IMR-90 (cell line): ENCODE measurements at regions not wholly inside any gene's neighbourhood (a gene's known extent, or its start where the extent isn't known, plus 50 kb on each side); places are given as distances from the start of the nearest gene placed in this dataset.

ENCODE experiments used
- ATAC-seq: fragments of 200-7000 bp; cut with Tn5 transposase; 2 replicates; pipeline ENCODE4 v1.9.1; 2020; ENCODE audit warnings: low read depth, mild to moderate bottlenecking, moderate library complexity
- BruUV-seq: library from RNA; stranded (reverse); fragments of 400-500 nt; replicated peaks from 2 replicates; lab custom pipeline; 2021; lab: Mats Ljungman, UMichigan
- CTCF ChIA-PET: fragments of 300-600 bp; formaldehyde crosslinking; extraction: SDS; loops from one replicate; lab custom pipeline; 2021; ENCODE audit warnings: antibody characterized with exemption; lab: Yijun Ruan, JAX
- POLR2A ChIA-PET: fragments of 300-600 bp; sonication (Branson Sonifier 250); formaldehyde crosslinking; loops from one replicate; lab custom pipeline; 2022; ENCODE audit warnings: antibody characterized with exemption; ENCODE audit not compliant: unreplicated experiment; lab: Charles Lee
- DNase-seq: peaks from one replicate; pipeline ENCODE4 v3.0.0; 2013
- H2AFZ ChIP-seq: replicated peaks from 2 replicates; pipeline ENCODE3; 2013; ENCODE audit warnings: low read length, mild to moderate bottlenecking; ENCODE audit not compliant: poor library complexity
- H2AK5ac ChIP-seq: 2 replicates; pipeline ENCODE4 v1.6.1; 2013; ENCODE audit warnings: low read depth, low read length, inconsistent platforms
- H2AK9ac ChIP-seq: replicated peaks from 2 replicates; pipeline ENCODE3; 2013; ENCODE audit warnings: mild to moderate bottlenecking, low read depth, low read length, moderate library complexity; ENCODE audit not compliant: poor library complexity
- H2BK120ac ChIP-seq: 2 replicates; pipeline ENCODE4 v1.6.1; 2013; ENCODE audit warnings: low read depth, low read length, inconsistent platforms
- H2BK15ac ChIP-seq: 3 replicates; pipeline ENCODE4 v1.6.1; 2013; ENCODE audit warnings: low read depth, low read length, inconsistent platforms
- H2BK20ac ChIP-seq: 2 replicates; pipeline ENCODE4 v1.6.1; 2013; ENCODE audit warnings: low read depth, mild to moderate bottlenecking, inconsistent platforms, low read length, moderate library complexity
- H2BK5ac ChIP-seq: 2 replicates; pipeline ENCODE4 v1.6.1; 2013; ENCODE audit warnings: mild to moderate bottlenecking, low read depth, low read length, inconsistent platforms; ENCODE audit not compliant: poor library complexity, severe bottlenecking
- H3K14ac ChIP-seq: replicated peaks from 2 replicates; pipeline ENCODE4 v1.6.1; 2013; ENCODE audit warnings: low read depth, low read length, inconsistent platforms
- H3K18ac ChIP-seq: 2 replicates; pipeline ENCODE4 v1.6.1; 2013; ENCODE audit warnings: low read depth, low read length, control low read depth
- H3K23ac ChIP-seq: 2 replicates; pipeline ENCODE4 v1.6.1; 2013; ENCODE audit warnings: low read depth, low read length, inconsistent platforms
- H3K27ac ChIP-seq: 2 replicates; pipeline ENCODE4 v1.5.1; 2013; ENCODE audit warnings: mild to moderate bottlenecking, control low read depth, low read length; ENCODE audit not compliant: insufficient read depth
- H3K27me3 ChIP-seq: 2 replicates; pipeline ENCODE4 v1.6.1; 2013; ENCODE audit warnings: low read length; ENCODE audit not compliant: control insufficient read depth, insufficient read depth
- H3K36me3 ChIP-seq: 2 replicates; pipeline ENCODE4 v1.6.1; 2013; ENCODE audit warnings: low read length, mixed read lengths; ENCODE audit not compliant: control insufficient read depth, insufficient read depth
- H3K4ac ChIP-seq: 2 replicates; pipeline ENCODE4 v1.6.1; 2013; ENCODE audit warnings: low read depth, low read length, inconsistent platforms
- H3K4me1 ChIP-seq: 2 replicates; pipeline ENCODE4 v1.6.1; 2013; ENCODE audit warnings: low read length, mixed read lengths; ENCODE audit not compliant: control insufficient read depth, insufficient read depth
- H3K4me2 ChIP-seq: 2 replicates; pipeline ENCODE4 v1.6.1; 2013; ENCODE audit warnings: low read depth, mild to moderate bottlenecking, control low read depth, low read length, moderate library complexity
- H3K4me3 ChIP-seq: 2 replicates; pipeline ENCODE4 v1.5.1; 2013; ENCODE audit warnings: low read depth, mild to moderate bottlenecking, control low read depth, low read length, moderate library complexity; ENCODE audit not compliant: insufficient read depth
- H3K56ac ChIP-seq: 2 replicates; pipeline ENCODE4 v1.6.1; 2013; ENCODE audit warnings: low read length, inconsistent platforms; ENCODE audit not compliant: insufficient read depth; ENCODE audit errors: extremely low read depth
- H3K79me1 ChIP-seq, 2 experiments: 2 replicates each; pipeline ENCODE4 v1.6.1; 2013; ENCODE audit warnings: low read length in 2 of 2, inconsistent platforms in 1 of 2, low read depth in 1 of 2
- H3K9ac ChIP-seq: 2 replicates; pipeline ENCODE4 v1.6.1; 2013; ENCODE audit warnings: low read depth, low read length, control low read depth
- H3K9me1 ChIP-seq: 2 replicates; pipeline ENCODE4 v1.6.1; 2013; ENCODE audit warnings: low read length, inconsistent platforms; ENCODE audit not compliant: insufficient read depth
- H3K9me3 ChIP-seq: 2 replicates; pipeline ENCODE4 v1.6.1; 2013; ENCODE audit warnings: low read length; ENCODE audit not compliant: control insufficient read depth, insufficient read depth
- H4K20me1 ChIP-seq: 2 replicates; pipeline ENCODE4 v1.6.1; 2013; ENCODE audit warnings: low read length, inconsistent platforms; ENCODE audit not compliant: insufficient read depth
- H4K5ac ChIP-seq: 2 replicates; pipeline ENCODE4 v1.6.1; 2013; ENCODE audit warnings: mild to moderate bottlenecking, low read depth, low read length, control low read depth
- H4K8ac ChIP-seq, 2 experiments: 2 replicates each; pipeline ENCODE4 v1.6.1; 2013; ENCODE audit warnings: low read depth in 2 of 2, low read length in 2 of 2, control low read depth in 1 of 2, inconsistent platforms in 1 of 2
- H4K91ac ChIP-seq: 2 replicates; pipeline ENCODE4 v1.6.1; 2013; ENCODE audit warnings: low read depth, low read length, inconsistent platforms; ENCODE audit not compliant: insufficient read depth
- CEBPB ChIP-seq: IDR thresholded peaks from 2 replicates; pipeline ENCODE4 v1.6.1; 2012; ENCODE audit warnings: low read depth, low read length, improper control_type of control experiment
- CHD1 ChIP-seq: IDR thresholded peaks from 2 replicates; pipeline ENCODE4 v1.6.1; 2012; ENCODE audit warnings: low read depth, low read length, improper control_type of control experiment
- MXI1 ChIP-seq: IDR thresholded peaks from 2 replicates; pipeline ENCODE4 v1.6.1; 2012; ENCODE audit warnings: low read depth, mild to moderate bottlenecking, low read length, moderate library complexity, borderline replicate concordance
- POLR2A ChIP-seq: IDR thresholded peaks from 2 replicates; pipeline ENCODE4 v1.6.1; 2012; ENCODE audit warnings: mild to moderate bottlenecking, low read depth, low read length
- RAD21 ChIP-seq: IDR thresholded peaks from 2 replicates; pipeline ENCODE4 v1.6.1; 2012; ENCODE audit warnings: low read length, improper control_type of control experiment
- RCOR1 ChIP-seq: IDR thresholded peaks from 2 replicates; pipeline ENCODE4 v1.6.1; 2012; ENCODE audit warnings: mild to moderate bottlenecking, low read length, improper control_type of control experiment; ENCODE audit not compliant: insufficient replicate concordance
- SMC3 ChIP-seq: fragments of 150-350 bp; IDR thresholded peaks from 2 replicates; pipeline ENCODE4 v1.6.1; 2016; ENCODE audit warnings: low read depth, mild to moderate bottlenecking, antibody characterized with exemption, low read length, moderate library complexity
- WGBS, 2 experiments: methylation state at CpG; one replicate each; pipeline versions ENCODE4 v1.1.5 to v1.1.7; 2013; ENCODE audit warnings: missing lambda C conversion rate in 2 of 2; ENCODE audit not compliant: insufficient read length in 1 of 2; ENCODE audit errors: extremely low coverage in 2 of 2; 5-methylcytosine and 5-hydroxymethylcytosine counted together
- dilution Hi-C: fragments of 300-500 bp; cut with HindIII; formaldehyde crosslinking; loops from one replicate; pipeline ENCODE4 v1.14.3; 2018; ENCODE audit warnings: low sequenced_read_pairs; ENCODE audit not compliant: unreplicated experiment
- in situ Hi-C: fragments of 300-500 bp; cut with MboI; formaldehyde crosslinking; loops from 3 replicates; pipeline ENCODE4 v1.14.3; 2019; ENCODE audit warnings: low sequenced_read_pairs, inconsistent platforms, mixed read lengths
- intact Hi-C: fragments of 100-400 bp; cut with micrococcal nuclease; formaldehyde crosslinking; loops from 2 replicates; pipeline ENCODE4 v1.10.0; 2022
- TF ChIP-seq, protein P1 (sequence below): fragments of 150-350 bp; IDR thresholded peaks from 2 replicates; pipeline ENCODE4 v1.6.1; 2017; ENCODE audit warnings: mild to moderate bottlenecking, antibody characterized with exemption, low read length, low read depth

DNA sequence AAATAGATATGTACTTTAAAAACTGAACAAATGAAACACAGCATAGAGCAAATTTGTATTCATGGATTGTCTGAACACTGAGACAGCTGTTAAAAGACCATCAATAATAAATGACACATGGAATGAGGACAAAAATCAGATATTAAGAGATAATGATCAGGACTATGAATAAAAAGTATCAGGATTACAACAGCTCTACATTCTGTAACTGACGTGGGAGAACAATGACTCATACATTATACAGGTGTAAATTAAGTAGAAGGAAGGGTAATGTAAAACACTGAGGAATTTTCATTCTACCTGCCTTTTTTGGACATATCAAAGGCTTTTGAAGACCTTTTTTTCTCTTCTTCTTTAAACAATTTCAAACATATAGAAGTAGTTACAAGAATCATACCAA lies 310.9 kb upstream of the ANO3 start:
- Histone ChIP-seq H3K9me1 (no peaks in the 10 kb centered on the region), H3K27ac (no peak overlapping the region), H3K23ac (no peak overlapping the region), H3K4ac (no peak overlapping the region), H2BK5ac (no peak overlapping the region), H3K18ac (no peak overlapping the region), H4K5ac (no peak overlapping the region), H4K8ac (no peak overlapping the region), H2BK120ac (no peak overlapping the region), H4K20me1 (no peaks in the 10 kb centered on the region), H3K4me1 (no peaks in the 10 kb centered on the region; the same call in 1 of the 2 replicates), H3K79me1 (no peaks in the 10 kb centered on the region), H2AFZ (no peak overlapping the region), H3K9me3 (no peaks in the 10 kb centered on the region), H4K91ac (no peak overlapping the region), H3K27me3 (no peaks in the 10 kb centered on the region), H2BK15ac (no peak overlapping the region), H3K9ac (no peak overlapping the region), H3K4me2 (no peak overlapping the region), H3K4me3 (no peak overlapping the region), H3K56ac (no peak overlapping the region), H3K36me3 (no peaks in the 10 kb centered on the region), H2AK5ac (no peak overlapping the region), H2BK20ac (no peak overlapping the region), H3K14ac (no peak overlapping the region), H2AK9ac (no peak overlapping the region)
- DNase-seq (no peak), ATAC-seq (no peak)
- no peak for TF ChIP-seq CEBPB
- no peak for TF ChIP-seq POLR2A
- no peak for TF ChIP-seq RAD21
- TF ChIP-seq MXI1 = no peak
- no peak for TF ChIP-seq CHD1
- TF ChIP-seq RCOR1 = no peak
- TF ChIP-seq SMC3 = no peak
- TF ChIP-seq, protein P1, sequence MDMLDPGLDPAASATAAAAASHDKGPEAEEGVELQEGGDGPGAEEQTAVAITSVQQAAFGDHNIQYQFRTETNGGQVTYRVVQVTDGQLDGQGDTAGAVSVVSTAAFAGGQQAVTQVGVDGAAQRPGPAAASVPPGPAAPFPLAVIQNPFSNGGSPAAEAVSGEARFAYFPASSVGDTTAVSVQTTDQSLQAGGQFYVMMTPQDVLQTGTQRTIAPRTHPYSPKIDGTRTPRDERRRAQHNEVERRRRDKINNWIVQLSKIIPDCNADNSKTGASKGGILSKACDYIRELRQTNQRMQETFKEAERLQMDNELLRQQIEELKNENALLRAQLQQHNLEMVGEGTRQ = no peak
- ChIA-PET POLR2A (no interaction called here), CTCF (no interaction called here)
- WGBS, 2 experiments = no CpG with 5 or more reads among the region's 1 CpG
- in situ Hi-C loops (no loop called here), intact Hi-C loops (no loop called here), dilution Hi-C loops (no loop called here)
- no TSS peak for BruUV-seq
